OCI-M2 (cell line): ENCODE measurements at regions not wholly inside any gene's neighbourhood (a gene's known extent, or its start where the extent isn't known, plus 50 kb on each side); places are given as distances from the start of the nearest gene placed in this dataset.

Experiments
- DNase-seq: peaks from one replicate; lab custom pipeline; 2025; ENCODE audit not compliant: unreplicated experiment; lab: John Stamatoyannopoulos, UW

- no peak for DNase-seq
Observed at GRCh38 chr21:24824209-24824608, 783.1 kb downstream of the MRPL39 start.

GRCh38 chr21:24823247-24823646, 784.0 kb downstream of the MRPL39 start:
- DNase-seq: no peak

DNA sequence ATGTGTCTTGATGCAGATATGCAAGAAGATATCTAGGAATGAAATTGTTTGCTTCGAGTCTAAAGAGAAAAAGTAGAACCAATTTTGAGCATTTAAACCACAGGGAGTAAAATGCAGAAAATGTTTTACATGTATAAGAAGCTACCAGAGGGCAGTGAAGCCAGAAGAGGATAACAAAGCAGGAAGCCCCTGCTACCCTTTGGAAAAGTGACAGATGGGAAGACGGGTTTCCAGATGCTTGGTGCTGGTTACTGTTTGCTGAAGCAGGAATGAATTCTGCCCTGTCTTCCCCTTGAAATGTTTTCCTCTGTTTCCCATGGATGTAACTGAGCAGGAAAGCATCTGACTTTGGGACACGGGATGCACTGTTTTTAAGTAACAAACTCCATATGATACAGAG, 822.2 kb downstream of the MRPL39 start:
- DNase-seq: no peak

- no peak for DNase-seq
Observed at GRCh38 chr21:24781146-24781545, 826.1 kb downstream of the MRPL39 start.

GRCh38 chr21:24759348-24760075, 847.8 kb downstream of the MRPL39 start:
- no peak for DNase-seq

- no peak for DNase-seq
Observed at GRCh38 chr21:24738063-24738462, 869.2 kb downstream of the MRPL39 start.

- no peak for DNase-seq
Observed at GRCh38 chr21:24737296-24737850, 869.9 kb downstream of the MRPL39 start.

GRCh38 chr21:24730661-24731060, 876.6 kb downstream of the MRPL39 start:
- DNase-seq: no peak

- DNase-seq: no peak
Observed at GRCh38 chr21:24729568-24729967, 877.7 kb downstream of the MRPL39 start.

- no peak for DNase-seq
Observed at GRCh38 chr21:24727803-24728440, 879.4 kb downstream of the MRPL39 start.

- DNase-seq: no peak
Observed at GRCh38 chr21:24716281-24716918, 890.9 kb downstream of the MRPL39 start.

DNA sequence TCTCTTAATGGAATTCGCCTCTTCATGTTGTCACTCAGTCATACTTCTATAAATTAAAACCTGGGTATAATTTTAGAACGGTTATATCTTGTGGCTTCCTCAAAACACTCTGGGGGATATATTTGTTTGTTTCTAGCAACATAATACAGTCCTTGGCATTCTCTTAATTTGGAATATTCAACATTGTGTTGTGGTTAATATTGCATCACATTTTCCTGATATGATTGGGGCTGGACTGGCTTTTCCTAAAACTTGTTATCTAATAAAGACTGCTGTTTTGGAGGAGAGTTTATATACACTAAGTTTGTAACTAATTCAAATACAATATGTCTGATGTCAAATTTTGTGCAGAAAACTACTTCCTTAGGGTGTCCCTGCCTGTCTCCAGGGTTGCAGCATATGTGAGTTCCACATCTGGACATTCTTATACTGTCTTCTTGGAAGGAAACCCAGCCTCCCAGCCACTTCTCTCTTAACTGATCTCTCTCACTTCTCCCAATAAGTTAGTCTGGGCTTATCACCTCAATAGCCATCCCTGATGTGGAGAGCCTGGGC, 892.6 kb downstream of the MRPL39 start:
- DNase-seq: no peak

GRCh38 chr21:24705201-24705600, 902.1 kb downstream of the MRPL39 start:
- DNase-seq: no peak

- no peak for DNase-seq
Observed at GRCh38 chr21:24693779-24694178, 913.5 kb downstream of the MRPL39 start.

DNA sequence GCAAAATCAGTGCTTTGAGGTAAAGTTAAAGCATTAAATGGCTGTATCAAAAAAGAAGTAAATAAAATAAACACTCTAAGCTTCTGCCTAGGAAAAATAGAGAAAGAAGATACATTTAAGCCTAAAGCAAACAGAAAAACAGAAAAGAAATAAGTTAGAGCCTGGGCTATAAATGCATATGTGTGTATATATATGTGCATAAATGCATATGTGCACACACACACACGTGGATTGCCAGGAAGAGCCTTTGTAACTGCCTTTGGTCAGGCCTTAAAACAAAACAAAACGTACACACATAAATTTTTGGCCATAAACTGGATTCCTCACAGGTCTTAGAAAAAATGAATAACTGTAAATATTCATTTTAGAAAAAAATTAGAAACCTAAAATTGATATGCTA, 925.8 kb downstream of the MRPL39 start:
- DNase-seq: no peak

- DNase-seq: no peak
Observed at GRCh38 chr21:24671901-24672300, 935.4 kb downstream of the MRPL39 start.

- no peak for DNase-seq
Observed at GRCh38 chr21:24658926-24659325, 948.4 kb downstream of the MRPL39 start.

- DNase-seq: no peak
Observed at GRCh38 chr21:24658026-24658425, 949.3 kb downstream of the MRPL39 start.

DNA sequence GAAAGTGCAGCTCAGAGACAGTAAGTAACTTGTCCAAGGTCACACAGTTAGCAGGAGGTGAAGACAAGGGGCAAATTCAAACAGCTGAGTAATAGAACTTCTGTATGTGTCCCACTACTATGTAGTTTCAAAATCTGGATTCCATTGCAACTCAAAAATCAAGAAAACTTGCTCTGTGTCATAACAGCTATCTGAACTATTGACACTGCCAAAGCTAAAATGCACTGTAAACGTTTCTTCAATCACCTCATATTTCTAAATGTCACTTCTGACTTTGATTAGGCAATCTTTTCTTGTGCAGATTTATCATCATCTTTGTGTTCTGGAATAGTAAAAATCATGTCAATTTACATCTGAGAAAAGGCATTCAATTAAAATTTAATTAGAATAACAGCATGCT, 957.6 kb downstream of the MRPL39 start:
- DNase-seq: no peak

DNA sequence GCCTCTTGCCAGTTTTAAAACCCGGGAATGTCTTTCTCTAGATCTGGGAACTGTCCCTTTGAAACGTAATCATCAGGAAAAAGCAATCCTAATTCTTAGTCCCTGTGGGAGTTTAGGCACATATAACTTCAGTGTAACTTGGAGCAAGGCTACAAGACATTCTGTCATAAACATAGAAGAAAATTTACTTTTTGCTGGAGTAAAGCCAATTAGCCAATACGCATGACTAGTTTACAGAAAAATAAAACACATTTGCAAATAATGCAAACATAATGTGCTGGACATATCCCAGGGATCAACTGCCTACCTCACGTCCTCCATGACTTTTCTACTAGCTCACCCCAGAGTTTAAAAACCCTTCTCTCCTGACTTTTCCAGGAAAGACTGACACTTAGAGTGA, 970.6 kb downstream of the MRPL39 start:
- no peak for DNase-seq

GRCh38 chr21:24634749-24635148, 972.5 kb downstream of the MRPL39 start:
- no peak for DNase-seq

DNA sequence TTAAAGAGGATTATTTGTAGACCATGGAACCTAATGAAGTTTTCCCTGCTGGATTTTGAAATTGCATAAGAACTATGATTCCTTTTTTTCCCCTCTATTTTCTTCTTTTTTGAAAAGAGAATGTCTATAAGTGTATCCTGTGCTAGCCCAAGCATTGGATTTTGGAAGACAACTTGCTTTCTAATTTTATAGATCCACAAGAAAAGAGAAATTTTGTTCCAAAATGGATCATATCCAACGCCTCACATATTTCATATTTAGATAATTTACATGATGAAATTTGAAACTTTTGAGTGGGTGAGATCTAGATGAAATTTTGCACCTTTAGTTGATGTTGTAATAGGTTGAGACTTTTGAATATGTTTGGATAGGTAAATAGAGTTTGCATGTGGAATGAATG, 978.7 kb downstream of the MRPL39 start:
- DNase-seq: no peak
